Left lung (tissue), 4 donors: ENCODE measurements at regions not wholly inside any gene's neighbourhood (a gene's known extent, or its start where the extent isn't known, plus 50 kb on each side); places are given as distances from the start of the nearest gene placed in this dataset.

Experiments used
- ATAC-seq: fragments of 200-7000 bp; cut with Tn5 transposase; one replicate; pipeline ENCODE4 v1.9.1; 2020; ENCODE audit warnings: moderate library complexity
- DNase-seq, 4 donors: peaks; one replicate each; pipeline ENCODE4 v3.0.0-alpha.2; 2013 to 2020
- H3K27ac ChIP-seq, 2 donors: fragments of 200-600 bp; sonication (generic) in 1 of 2; one replicate each; pipeline versions ENCODE4 v1.5.0 to v1.8.0; 2020 to 2021
- H3K27me3 ChIP-seq, 2 donors: fragments of 200-600 bp; sonication (generic) in 1 of 2; one replicate each; pipeline versions ENCODE4 v1.5.0 to v1.8.0; 2020 to 2021
- H3K36me3 ChIP-seq, 2 donors: fragments of 200-600 bp; sonication (generic) in 1 of 2; one replicate each; pipeline versions ENCODE4 v1.5.0 to v1.8.0; 2020 to 2021
- H3K4me1 ChIP-seq, 2 donors: fragments of 200-600 bp; one replicate each; pipeline ENCODE4 v1.8.0; 2021
- H3K4me3 ChIP-seq, 2 donors: fragments of 200-600 bp; sonication (generic) in 1 of 2; one replicate each; pipeline versions ENCODE4 v1.5.0 to v1.8.0; 2020 to 2021; ENCODE audit warnings: mild to moderate bottlenecking in 1 of 2
- H3K9me3 ChIP-seq, 2 donors: fragments of 200-600 bp; sonication (generic) in 1 of 2; one replicate each; pipeline versions ENCODE4 v1.5.0 to v1.8.0; 2020 to 2021
- intact Hi-C, 2 donors: fragments of 100-400 bp; cut with DNase I; formaldehyde crosslinking; loops; one replicate each; pipeline versions ENCODE4 v1.11.2 to v1.14.2; 2022
- TF ChIP-seq, protein P1 (sequence below), 2 donors: fragments of 200-600 bp; sonication (generic) in 1 of 2; IDR thresholded peaks; one replicate each; pipeline versions ENCODE4 v1.5.0 to v1.8.0; 2021; ENCODE audit warnings: antibody characterized with exemption in 2 of 2
- donor health status: DM: no; HTN: yes; CAD: no.
- donor health status: DM: no; HTN: no; CAD: no.

DNA sequence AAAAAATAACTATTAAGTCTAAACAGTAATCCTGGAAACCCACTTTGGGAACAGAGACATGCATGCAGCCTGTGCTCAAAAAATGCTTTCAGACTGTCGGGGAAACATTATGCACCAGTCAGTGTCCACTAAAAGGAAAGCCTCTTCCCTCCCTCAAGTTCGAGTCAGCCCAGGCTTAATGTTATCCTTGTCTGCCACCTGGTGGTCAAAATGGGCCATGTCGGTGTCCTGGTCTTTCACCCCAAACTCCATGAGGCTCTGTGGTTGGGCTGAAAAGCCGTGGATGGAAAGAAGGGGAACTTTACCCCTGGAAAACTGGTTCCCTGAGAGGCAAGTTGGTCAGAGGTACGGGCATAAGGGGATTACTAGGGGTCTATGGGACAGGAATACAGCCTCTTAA, 88.4 kb upstream of the ZNF492 start:
- H3K27me3 ChIP-seq, result no peaks in the 10 kb centered on the region
- H3K9me3 ChIP-seq, result peaks cover 0 to 60% of the 10 kb centered on the region in 2 donors
- H3K27ac ChIP-seq, result no peak overlapping the region
- TF ChIP-seq, protein P1, sequence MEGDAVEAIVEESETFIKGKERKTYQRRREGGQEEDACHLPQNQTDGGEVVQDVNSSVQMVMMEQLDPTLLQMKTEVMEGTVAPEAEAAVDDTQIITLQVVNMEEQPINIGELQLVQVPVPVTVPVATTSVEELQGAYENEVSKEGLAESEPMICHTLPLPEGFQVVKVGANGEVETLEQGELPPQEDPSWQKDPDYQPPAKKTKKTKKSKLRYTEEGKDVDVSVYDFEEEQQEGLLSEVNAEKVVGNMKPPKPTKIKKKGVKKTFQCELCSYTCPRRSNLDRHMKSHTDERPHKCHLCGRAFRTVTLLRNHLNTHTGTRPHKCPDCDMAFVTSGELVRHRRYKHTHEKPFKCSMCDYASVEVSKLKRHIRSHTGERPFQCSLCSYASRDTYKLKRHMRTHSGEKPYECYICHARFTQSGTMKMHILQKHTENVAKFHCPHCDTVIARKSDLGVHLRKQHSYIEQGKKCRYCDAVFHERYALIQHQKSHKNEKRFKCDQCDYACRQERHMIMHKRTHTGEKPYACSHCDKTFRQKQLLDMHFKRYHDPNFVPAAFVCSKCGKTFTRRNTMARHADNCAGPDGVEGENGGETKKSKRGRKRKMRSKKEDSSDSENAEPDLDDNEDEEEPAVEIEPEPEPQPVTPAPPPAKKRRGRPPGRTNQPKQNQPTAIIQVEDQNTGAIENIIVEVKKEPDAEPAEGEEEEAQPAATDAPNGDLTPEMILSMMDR (IDR thresholded peaks at IDR 0.05), result peak; percentile 22 to 42
- H3K4me1 ChIP-seq, result no peaks in the 10 kb centered on the region
- DNase-seq (no peak), ATAC-seq (peak; percentile 31)
- no peak overlapping the region for H3K4me3 ChIP-seq
- H3K36me3 ChIP-seq, result no peaks in the 10 kb centered on the region
- intact Hi-C loops, result no loop called here

DNA sequence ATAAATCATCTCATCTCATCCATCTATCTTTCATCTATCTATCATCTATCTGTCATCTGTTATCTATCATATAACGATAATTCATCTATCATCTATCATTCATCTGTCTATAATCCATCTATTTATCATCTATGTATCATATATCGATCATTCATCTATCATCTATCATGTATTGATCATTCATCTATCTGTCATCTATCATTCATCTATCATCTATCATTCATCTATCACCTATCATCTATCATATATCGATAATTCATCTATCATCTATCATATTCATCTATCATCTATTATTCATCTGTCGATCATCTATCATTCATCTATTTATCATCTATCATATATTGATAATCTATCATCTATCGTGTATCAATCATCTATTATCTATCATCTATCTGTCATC, 100.4 kb upstream of the ZNF492 start:
- H3K4me1 ChIP-seq, result no peaks in the 10 kb centered on the region
- DNase-seq (no peak), ATAC-seq (no peak)
- H3K36me3 ChIP-seq, result no peaks in the 10 kb centered on the region
- H3K27ac ChIP-seq, result no peak overlapping the region
- H3K4me3 ChIP-seq, result no peak overlapping the region
- H3K27me3 ChIP-seq, result peaks cover 0 to 23% of the 10 kb centered on the region in 2 donors
- peaks cover 0 to 56% of the 10 kb centered on the region in 2 donors for H3K9me3 ChIP-seq
- intact Hi-C loops, result no loop called here
- TF ChIP-seq, protein P1 (IDR thresholded peaks at IDR 0.05), result no peak

- no peaks in the 10 kb centered on the region for H3K4me1 ChIP-seq
- H3K27me3 ChIP-seq, result peaks cover 0 to 23% of the 10 kb centered on the region in 2 donors
- H3K9me3 ChIP-seq, result peaks cover 0 to 60% of the 10 kb centered on the region in 2 donors
- ATAC-seq (peak; percentile 79), DNase-seq (peak; percentile 31 to 94 (median 59))
- intact Hi-C loops, result no loop called here
- no peak overlapping the region for H3K27ac ChIP-seq
- no peaks in the 10 kb centered on the region for H3K36me3 ChIP-seq
- TF ChIP-seq, protein P1 (IDR thresholded peaks at IDR 0.05), result no peak
- H3K4me3 ChIP-seq, result peak overlapping the region in 1 of 2 donors; percentile 11
Observed at GRCh38 chr19:22532388-22533300, 101.5 kb upstream of the ZNF492 start.

DNA sequence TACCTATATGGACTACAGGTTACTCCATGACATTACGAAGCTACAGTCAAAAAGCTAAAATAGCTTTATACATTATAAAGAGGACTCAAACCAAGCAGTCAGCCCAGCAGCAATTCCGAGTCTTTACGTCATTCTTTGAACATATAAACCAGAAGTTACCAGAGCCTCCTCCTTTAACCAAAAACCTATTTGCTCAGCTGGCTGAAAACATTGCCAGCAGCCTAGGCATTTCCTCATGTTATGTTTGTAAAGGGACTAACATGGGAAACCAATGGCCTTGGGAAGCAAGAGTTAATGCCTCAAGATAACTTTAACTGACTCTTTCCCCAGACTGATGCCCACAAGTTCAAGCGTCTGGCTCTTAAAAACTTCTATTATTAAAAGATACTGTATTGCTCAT, 104.1 kb upstream of the ZNF492 start:
- DNase-seq (no peak), ATAC-seq (no peak)
- TF ChIP-seq, protein P1 (IDR thresholded peaks at IDR 0.05), result no peak
- Histone ChIP-seq H3K27ac (no peak overlapping the region), H3K27me3 (peaks cover 0 to 23% of the 10 kb centered on the region in 2 donors), H3K4me3 (no peak overlapping the region), H3K36me3 (no peaks in the 10 kb centered on the region), H3K9me3 (peaks cover 0 to 58% of the 10 kb centered on the region in 2 donors), H3K4me1 (no peaks in the 10 kb centered on the region)
- intact Hi-C loops, result no loop called here

GRCh38 chr19:22528956-22529355, 105.2 kb upstream of the ZNF492 start:
- TF ChIP-seq, protein P1 (IDR thresholded peaks at IDR 0.05), result no peak

More at GRCh38 chr19:22528956-22529355, 105.2 kb upstream of the ZNF492 start:
- peaks cover 0 to 61% of the 10 kb centered on the region in 2 donors for H3K9me3 ChIP-seq
- H3K4me3 ChIP-seq, result no peak overlapping the region
- DNase-seq (no peak), ATAC-seq (no peak)
- intact Hi-C loops, result no loop called here
- H3K27me3 ChIP-seq, result peaks cover 0 to 23% of the 10 kb centered on the region in 2 donors
- H3K27ac ChIP-seq, result no peak overlapping the region
- no peaks in the 10 kb centered on the region for H3K36me3 ChIP-seq
- H3K4me1 ChIP-seq, result no peaks in the 10 kb centered on the region
